OCI-LY3 (cell line): ENCODE measurements at regions not wholly inside any gene's neighbourhood (a gene's known extent, or its start where the extent isn't known, plus 50 kb on each side); places are given as distances from the start of the nearest gene placed in this dataset.

Experiments used
- H2AFZ ChIP-seq: fragments of 200-600, 300-600 bp; shearing (Covaris generic); 2 replicates; pipeline ENCODE4 v1.6.0; 2014; ENCODE audit warnings: antibody characterized with exemption, low read depth, low read length
- H3K27ac ChIP-seq: fragments of 200-600, 300-600 bp; sonication (generic); 2 replicates; pipeline ENCODE4 v1.5.1; 2014; ENCODE audit warnings: mild to moderate bottlenecking, low read length, moderate library complexity, mixed read lengths
- H3K27me3 ChIP-seq: fragments of 200-600, 300-600 bp; sonication (generic); 2 replicates; pipeline ENCODE4 v1.6.1; 2014; ENCODE audit warnings: low read depth, low read length, mixed read lengths
- H3K36me3 ChIP-seq: fragments of 200-600, 300-600 bp; sonication (generic); replicated peaks from 2 replicates; pipeline ENCODE3; 2014; ENCODE audit warnings: low read depth, low read length, mixed read lengths
- H3K4me1 ChIP-seq: fragments of 300-600, 200-600 bp; sonication (generic); 2 replicates; pipeline ENCODE4 v1.6.1; 2014; ENCODE audit warnings: low read length, mixed read lengths
- H3K4me2 ChIP-seq: fragments of 200-600, 300-600 bp; sonication (generic); 2 replicates; pipeline ENCODE4 v1.6.1; 2014; ENCODE audit warnings: low read length, mixed read lengths
- H3K4me3 ChIP-seq: fragments of 300-600, 200-600 bp; sonication (generic); 2 replicates; pipeline ENCODE4 v1.5.1; 2014; ENCODE audit warnings: antibody characterized with exemption, mild to moderate bottlenecking, low read length, moderate library complexity
- H3K79me2 ChIP-seq: fragments of 300-600, 200-600 bp; shearing (Covaris generic); 2 replicates; pipeline ENCODE4 v1.6.1; 2014; ENCODE audit warnings: mild to moderate bottlenecking, low read length, mixed read lengths
- H3K9ac ChIP-seq: fragments of 300-600, 200-600 bp; shearing (Covaris generic); 2 replicates; pipeline ENCODE4 v1.6.0; 2014; ENCODE audit warnings: mild to moderate bottlenecking, low read length, moderate library complexity
- H3K9me3 ChIP-seq: fragments of 200-600, 300-600 bp; shearing (Covaris generic); 2 replicates; pipeline ENCODE4 v1.6.1; 2014; ENCODE audit warnings: low read length, mixed read lengths; ENCODE audit not compliant: insufficient read depth
- H4K20me1 ChIP-seq: fragments of 200-600, 300-600 bp; sonication (generic); 2 replicates; pipeline ENCODE4 v1.6.1; 2016; ENCODE audit warnings: low read length, mixed read lengths; ENCODE audit not compliant: insufficient read depth
- EZH2phosphoT487 ChIP-seq: fragments of 200-600 bp; shearing (Covaris generic); IDR thresholded peaks from 2 replicates; pipeline ENCODE4 v1.6.1; 2018; ENCODE audit warnings: antibody characterized with exemption, mixed run types, low read depth
- TF ChIP-seq, protein P1 (sequence below): fragments of 200-600, 300-600 bp; sonication (generic); IDR thresholded peaks from 2 replicates; pipeline ENCODE4 v1.5.1; 2014; ENCODE audit warnings: antibody characterized with exemption, low read length, low read depth

DNA sequence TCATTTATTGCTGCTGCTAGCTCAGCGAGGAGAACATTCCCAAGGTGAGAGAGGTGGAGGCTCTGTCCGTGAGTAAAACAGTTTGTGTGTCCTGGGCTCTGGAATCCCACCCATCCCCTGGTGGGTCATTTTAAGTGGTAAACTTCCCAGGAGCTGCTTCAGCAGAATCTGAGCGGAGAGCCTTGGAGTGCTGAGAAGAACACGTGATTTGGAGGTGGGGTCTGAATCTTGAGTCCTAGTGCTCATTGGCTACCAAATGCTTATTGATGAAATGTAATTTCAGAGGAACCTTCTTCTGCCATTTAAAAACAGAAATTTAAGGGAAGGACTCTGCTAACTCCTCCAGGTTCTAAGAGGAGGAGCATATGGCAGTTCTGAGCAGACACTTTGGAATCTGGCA, 132.4 kb downstream of the CDH26 start:
- H4K20me1 ChIP-seq: no peaks in the 10 kb centered on the region
- no peak overlapping the region for H3K9ac ChIP-seq
- H3K36me3 ChIP-seq: no peaks in the 10 kb centered on the region
- H3K27me3 ChIP-seq: peaks cover 7% of the 10 kb centered on the region
- no peak overlapping the region for H3K4me2 ChIP-seq
- no peaks in the 10 kb centered on the region for H3K79me2 ChIP-seq
- no peaks in the 10 kb centered on the region for H3K4me1 ChIP-seq
- H3K4me3 ChIP-seq: no peak overlapping the region
- H3K27ac ChIP-seq: no peak overlapping the region
- H3K9me3 ChIP-seq: no peaks in the 10 kb centered on the region
- no peak overlapping the region for H2AFZ ChIP-seq
- TF ChIP-seq EZH2phosphoT487: no peak
- TF ChIP-seq, protein P1, sequence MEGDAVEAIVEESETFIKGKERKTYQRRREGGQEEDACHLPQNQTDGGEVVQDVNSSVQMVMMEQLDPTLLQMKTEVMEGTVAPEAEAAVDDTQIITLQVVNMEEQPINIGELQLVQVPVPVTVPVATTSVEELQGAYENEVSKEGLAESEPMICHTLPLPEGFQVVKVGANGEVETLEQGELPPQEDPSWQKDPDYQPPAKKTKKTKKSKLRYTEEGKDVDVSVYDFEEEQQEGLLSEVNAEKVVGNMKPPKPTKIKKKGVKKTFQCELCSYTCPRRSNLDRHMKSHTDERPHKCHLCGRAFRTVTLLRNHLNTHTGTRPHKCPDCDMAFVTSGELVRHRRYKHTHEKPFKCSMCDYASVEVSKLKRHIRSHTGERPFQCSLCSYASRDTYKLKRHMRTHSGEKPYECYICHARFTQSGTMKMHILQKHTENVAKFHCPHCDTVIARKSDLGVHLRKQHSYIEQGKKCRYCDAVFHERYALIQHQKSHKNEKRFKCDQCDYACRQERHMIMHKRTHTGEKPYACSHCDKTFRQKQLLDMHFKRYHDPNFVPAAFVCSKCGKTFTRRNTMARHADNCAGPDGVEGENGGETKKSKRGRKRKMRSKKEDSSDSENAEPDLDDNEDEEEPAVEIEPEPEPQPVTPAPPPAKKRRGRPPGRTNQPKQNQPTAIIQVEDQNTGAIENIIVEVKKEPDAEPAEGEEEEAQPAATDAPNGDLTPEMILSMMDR: no peak

DNA sequence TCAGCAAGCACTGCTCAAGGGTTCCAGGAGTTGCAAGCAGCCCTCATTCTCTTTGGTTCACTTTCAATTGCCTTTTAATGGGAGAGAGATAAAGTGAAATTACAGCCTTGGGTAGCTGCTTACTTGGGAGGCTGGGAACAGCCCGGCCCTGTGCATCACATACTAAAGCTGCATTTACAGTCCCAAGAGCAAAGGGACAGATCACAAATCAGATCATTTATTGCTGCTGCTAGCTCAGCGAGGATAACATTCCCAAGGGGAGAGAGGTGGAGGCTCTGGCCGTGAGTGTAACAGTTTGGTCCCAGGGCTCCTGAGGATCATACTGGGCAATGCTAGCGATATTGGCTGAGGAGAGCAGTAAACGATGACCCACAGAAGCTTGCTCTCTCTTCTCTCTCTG, 133.1 kb downstream of the CDH26 start:
- H3K79me2 ChIP-seq: no peaks in the 10 kb centered on the region
- no peaks in the 10 kb centered on the region for H4K20me1 ChIP-seq
- H3K4me3 ChIP-seq: no peak overlapping the region
- H3K4me2 ChIP-seq: no peak overlapping the region
- H3K36me3 ChIP-seq: no peaks in the 10 kb centered on the region
- no peak for TF ChIP-seq EZH2phosphoT487
- TF ChIP-seq, protein P1: no peak
- no peak overlapping the region for H2AFZ ChIP-seq
- peaks cover 7% of the 10 kb centered on the region for H3K27me3 ChIP-seq
- no peaks in the 10 kb centered on the region for H3K4me1 ChIP-seq
- H3K27ac ChIP-seq: no peak overlapping the region
- no peaks in the 10 kb centered on the region for H3K9me3 ChIP-seq
- no peak overlapping the region for H3K9ac ChIP-seq

DNA sequence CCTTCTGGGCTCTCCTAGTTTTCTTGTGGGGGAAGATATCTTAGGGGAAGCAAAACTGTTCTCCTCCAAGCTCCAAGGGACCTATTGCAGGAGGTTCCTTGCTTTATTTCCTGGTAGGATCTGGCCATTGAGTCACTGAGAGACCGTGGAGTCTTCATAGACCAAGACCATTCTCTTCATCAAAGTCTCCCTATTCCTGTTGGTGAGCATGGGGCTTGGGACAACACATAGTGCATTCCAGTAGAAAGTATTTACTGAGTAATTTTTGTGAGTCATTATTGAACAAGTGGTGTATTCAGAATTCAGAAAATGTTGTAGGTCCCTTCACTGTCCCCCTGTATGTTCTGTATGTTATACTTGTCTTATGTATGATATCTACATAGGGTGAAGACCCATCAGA, 133.6 kb downstream of the CDH26 start:
- TF ChIP-seq, protein P1: no peak
- no peak for TF ChIP-seq EZH2phosphoT487
- Histone ChIP-seq H3K9me3 (no peaks in the 10 kb centered on the region), H3K27me3 (peaks cover 7% of the 10 kb centered on the region; the same call in 1 of the 2 replicates), H3K79me2 (no peaks in the 10 kb centered on the region), H4K20me1 (no peaks in the 10 kb centered on the region), H3K4me2 (no peak overlapping the region), H2AFZ (no peak overlapping the region), H3K9ac (no peak overlapping the region), H3K4me3 (no peak overlapping the region), H3K27ac (no peak overlapping the region), H3K36me3 (no peaks in the 10 kb centered on the region), H3K4me1 (no peaks in the 10 kb centered on the region)

DNA sequence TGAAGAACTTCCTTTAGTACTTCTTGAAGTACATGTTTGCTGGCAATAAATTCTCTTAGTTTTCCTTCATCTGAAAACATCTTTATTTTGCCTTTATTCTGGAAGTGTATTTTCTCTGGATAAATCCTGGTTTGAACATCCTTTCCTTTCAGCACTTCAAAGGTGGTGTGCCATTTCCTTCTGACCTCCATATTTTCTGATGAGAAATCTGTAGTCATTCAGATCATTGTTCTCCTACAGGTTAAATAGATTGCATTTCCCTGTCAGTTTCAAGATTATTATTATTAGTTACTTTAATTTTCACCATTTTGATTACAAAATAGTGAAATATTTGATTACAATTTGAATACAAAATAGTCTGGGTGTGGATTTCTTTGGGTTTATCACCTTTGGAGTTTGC, 134.5 kb downstream of the CDH26 start:
- H3K9ac ChIP-seq: no peak overlapping the region
- no peaks in the 10 kb centered on the region for H4K20me1 ChIP-seq
- peaks cover 7% of the 10 kb centered on the region; the same call in 1 of the 2 replicates for H3K27me3 ChIP-seq
- no peaks in the 10 kb centered on the region for H3K79me2 ChIP-seq
- TF ChIP-seq EZH2phosphoT487: no peak
- TF ChIP-seq, protein P1: no peak
- H3K27ac ChIP-seq: no peak overlapping the region
- no peak overlapping the region for H3K4me3 ChIP-seq
- no peaks in the 10 kb centered on the region for H3K9me3 ChIP-seq
- no peaks in the 10 kb centered on the region for H3K4me1 ChIP-seq
- H3K36me3 ChIP-seq: no peaks in the 10 kb centered on the region
- H3K4me2 ChIP-seq: no peak overlapping the region
- no peak overlapping the region for H2AFZ ChIP-seq
